Neural progenitor cell (in vitro differentiated cells): ENCODE measurements at regions not wholly inside any gene's neighbourhood (a gene's known extent, or its start where the extent isn't known, plus 50 kb on each side); places are given as distances from the start of the nearest gene placed in this dataset.

Source experiments
- DNase-seq: peaks from one replicate; pipeline ENCODE4 v3.0.0-alpha.2; 2016; ENCODE audit warnings: low spot score
- H2AFZ ChIP-seq: fragments of 200-600 bp; sonication (generic); replicated peaks from 2 replicates; pipeline ENCODE4 v1.6.1; 2016; ENCODE audit warnings: antibody characterized with exemption
- H3F3A ChIP-seq: fragments of 200-600 bp; sonication (generic); 2 replicates; pipeline ENCODE4 v1.6.1; 2016; ENCODE audit warnings: antibody characterized with exemption, low read depth
- H3K27ac ChIP-seq: fragments of 200-600 bp; sonication (generic); 2 replicates; pipeline ENCODE4 v1.5.1; 2016; ENCODE audit warnings: mild to moderate bottlenecking
- H3K27me3 ChIP-seq: fragments of 200-600 bp; sonication (generic); 2 replicates; pipeline ENCODE4 v1.6.1; 2016; ENCODE audit warnings: mild to moderate bottlenecking, moderate library complexity
- H3K36me3 ChIP-seq: fragments of 200-600 bp; sonication (generic); 2 replicates; pipeline ENCODE4 v1.5.1; 2016
- H3K4me1 ChIP-seq: fragments of 200-600 bp; sonication (generic); 2 replicates; pipeline ENCODE4 v1.6.1; 2016; ENCODE audit warnings: mixed run types
- H3K4me2 ChIP-seq: fragments of 200-600 bp; sonication (generic); 2 replicates; pipeline ENCODE4 v1.6.1; 2016
- H3K4me3 ChIP-seq: fragments of 200-600 bp; sonication (generic); 2 replicates; pipeline ENCODE4 v1.5.1; 2016
- H3K79me2 ChIP-seq: fragments of 200-600 bp; sonication (generic); 2 replicates; pipeline ENCODE4 v1.6.1; 2016; ENCODE audit warnings: low read depth
- H3K9ac ChIP-seq: fragments of 200-600 bp; sonication (generic); 2 replicates; pipeline ENCODE4 v1.6.1; 2016
- H3K9me3 ChIP-seq: fragments of 200-600 bp; sonication (generic); 2 replicates; pipeline ENCODE4 v1.5.1; 2016; ENCODE audit warnings: low read depth
- H4K20me1 ChIP-seq: fragments of 200-600 bp; sonication (generic); 2 replicates; pipeline ENCODE4 v1.6.1; 2016; ENCODE audit warnings: low read depth
- H3K27ac Mint-ChIP-seq: 3 replicates; pipeline ENCODE4 v1.8.0; 2021; ENCODE audit warnings: mixed read lengths
- H3K27me3 Mint-ChIP-seq: 2 replicates; pipeline ENCODE4 v1.8.0; 2022; ENCODE audit warnings: low read depth, mild to moderate bottlenecking, inconsistent platforms, moderate library complexity, mixed read lengths; ENCODE audit not compliant: insufficient read depth
- H3K36me3 Mint-ChIP-seq: 3 replicates; pipeline ENCODE4 v1.8.0; 2021; ENCODE audit warnings: mixed read lengths
- H3K4me1 Mint-ChIP-seq: 3 replicates; pipeline ENCODE4 v1.8.0; 2021; ENCODE audit warnings: mixed read lengths
- H3K4me3 Mint-ChIP-seq: 3 replicates; pipeline ENCODE4 v1.8.0; 2021; ENCODE audit warnings: mild to moderate bottlenecking, moderate library complexity, mixed read lengths
- H3K9me3 Mint-ChIP-seq: 3 replicates; pipeline ENCODE4 v1.8.0; 2020; ENCODE audit warnings: mixed read lengths
- CTCF ChIP-seq: fragments of 200-600 bp; sonication (generic); IDR thresholded peaks from 2 replicates; pipeline ENCODE4 v1.5.1; 2017; ENCODE audit warnings: antibody characterized with exemption, mild to moderate bottlenecking
- EZH2 ChIP-seq: fragments of 200-600 bp; sonication (generic); IDR thresholded peaks from 2 replicates; pipeline ENCODE4 v1.6.1; 2017; ENCODE audit warnings: antibody characterized with exemption, mild to moderate bottlenecking, moderate library complexity
- EZH2phosphoT487 ChIP-seq: fragments of 200-600 bp; sonication (generic); IDR thresholded peaks from 2 replicates; pipeline ENCODE4 v1.6.1; 2017; ENCODE audit warnings: antibody characterized with exemption

- TF ChIP-seq EZH2phosphoT487 (no peak), CTCF (no peak), EZH2 (no peak)
Observed at GRCh38 chr2:120863661-120864320, 128.1 kb downstream of the GLI2 start.

GRCh38 chr2:120864981-120865380 lies 129.3 kb downstream of the GLI2 start:
- Histone ChIP-seq H3K27ac (no peak overlapping the region), H3F3A (peaks cover 6% of the 10 kb centered on the region), H3K4me1 (peaks cover 45% of the 10 kb centered on the region), H3K4me3 (no peak overlapping the region), H3K9ac (no peak overlapping the region), H3K36me3 (no peaks in the 10 kb centered on the region), H2AFZ (no peak overlapping the region), H3K4me2 (no peak overlapping the region), H3K79me2 (peaks cover 87% of the 10 kb centered on the region), H4K20me1 (peaks cover 100% of the 10 kb centered on the region), H3K27me3 (no peaks in the 10 kb centered on the region), H3K9me3 (no peaks in the 10 kb centered on the region)
- peaks cover 12% of the 10 kb centered on the region for H3K27me3 Mint-ChIP-seq
- DNase-seq, result no peak
- no peak overlapping the region for H3K4me3 Mint-ChIP-seq
- H3K4me1 Mint-ChIP-seq, result peaks cover 79% of the 10 kb centered on the region
- H3K27ac Mint-ChIP-seq, result no peak overlapping the region
- H3K36me3 Mint-ChIP-seq, result peaks cover 5% of the 10 kb centered on the region
- TF ChIP-seq CTCF, result no peak
- TF ChIP-seq EZH2, result no peak
- TF ChIP-seq EZH2phosphoT487, result no peak
- no peaks in the 10 kb centered on the region for H3K9me3 Mint-ChIP-seq

More at GRCh38 chr2:120863661-120864320, 128.1 kb downstream of the GLI2 start:
- Histone ChIP-seq H3K9ac (no peak overlapping the region), H3K27me3 (no peaks in the 10 kb centered on the region), H3K27ac (no peak overlapping the region), H3K4me2 (no peak overlapping the region), H3K9me3 (no peaks in the 10 kb centered on the region), H4K20me1 (peaks cover 100% of the 10 kb centered on the region), H3K79me2 (peaks cover 82% of the 10 kb centered on the region), H3F3A (peaks cover 16% of the 10 kb centered on the region), H3K36me3 (no peaks in the 10 kb centered on the region), H2AFZ (no peak overlapping the region), H3K4me1 (peaks cover 53% of the 10 kb centered on the region), H3K4me3 (no peak overlapping the region)
- Mint-ChIP-seq H3K27ac (no peak overlapping the region), H3K4me1 (peaks cover 78% of the 10 kb centered on the region), H3K27me3 (peaks cover 12% of the 10 kb centered on the region), H3K36me3 (peaks cover 5% of the 10 kb centered on the region), H3K9me3 (no peaks in the 10 kb centered on the region), H3K4me3 (peak overlapping the region; percentile 38)
- no peak for DNase-seq

GRCh38 chr2:120865656-120866055 lies 130.0 kb downstream of the GLI2 start:
- H3K27ac ChIP-seq, result no peak overlapping the region
- H3K36me3 Mint-ChIP-seq, result peaks cover 5% of the 10 kb centered on the region
- no peak overlapping the region for H3K9ac ChIP-seq
- no peak overlapping the region for H3K4me2 ChIP-seq
- no peak for DNase-seq
- no peak overlapping the region for H3K27ac Mint-ChIP-seq
- H3K4me3 Mint-ChIP-seq, result no peak overlapping the region
- peaks cover 6% of the 10 kb centered on the region for H3F3A ChIP-seq
- H3K79me2 ChIP-seq, result peaks cover 87% of the 10 kb centered on the region
- no peaks in the 10 kb centered on the region for H3K36me3 ChIP-seq
- no peaks in the 10 kb centered on the region for H3K27me3 ChIP-seq
- peaks cover 72% of the 10 kb centered on the region for H3K4me1 Mint-ChIP-seq
- no peaks in the 10 kb centered on the region for H3K9me3 ChIP-seq
- TF ChIP-seq EZH2 (no peak), CTCF (no peak), EZH2phosphoT487 (no peak)
- peaks cover 100% of the 10 kb centered on the region for H4K20me1 ChIP-seq
- peaks cover 14% of the 10 kb centered on the region for H3K27me3 Mint-ChIP-seq
- H3K4me1 ChIP-seq, result peaks cover 38% of the 10 kb centered on the region
- no peak overlapping the region for H2AFZ ChIP-seq
- no peak overlapping the region for H3K4me3 ChIP-seq
- no peaks in the 10 kb centered on the region for H3K9me3 Mint-ChIP-seq
